ENCODE measurements at regions not wholly inside any gene's neighbourhood (a gene's known extent, or its start where the extent isn't known, plus 50 kb on each side); places are given as distances from the start of the nearest gene placed in this dataset.
"Not testable (repeated sequence)": the region's sequence is repeated elsewhere in the genome, so short reads cannot be mapped to it uniquely, and the experiment has no call there.

DNA sequence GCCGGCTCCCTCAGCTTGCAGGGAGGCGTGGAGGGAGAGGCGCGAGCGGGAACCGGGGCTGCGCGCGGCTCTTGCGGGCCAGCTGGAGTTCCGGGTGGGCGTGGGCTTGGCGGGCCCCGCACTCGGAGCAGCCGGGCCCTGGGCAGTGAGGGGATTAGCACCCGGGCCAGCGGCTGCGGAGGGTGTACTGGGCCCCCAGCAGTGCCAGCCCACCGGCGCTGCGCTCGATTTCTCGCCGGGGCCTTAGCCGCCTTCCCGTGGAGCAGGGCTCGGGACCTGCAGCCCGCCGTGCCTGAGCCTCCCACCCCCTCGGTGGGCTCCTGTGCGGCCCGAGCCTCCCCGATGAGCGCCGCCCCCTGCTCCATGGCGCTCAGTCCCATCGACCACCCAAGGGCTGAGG, 588.9 kb upstream of the SLC35B3 start:
- TF ChIP-seq, protein P1, sequence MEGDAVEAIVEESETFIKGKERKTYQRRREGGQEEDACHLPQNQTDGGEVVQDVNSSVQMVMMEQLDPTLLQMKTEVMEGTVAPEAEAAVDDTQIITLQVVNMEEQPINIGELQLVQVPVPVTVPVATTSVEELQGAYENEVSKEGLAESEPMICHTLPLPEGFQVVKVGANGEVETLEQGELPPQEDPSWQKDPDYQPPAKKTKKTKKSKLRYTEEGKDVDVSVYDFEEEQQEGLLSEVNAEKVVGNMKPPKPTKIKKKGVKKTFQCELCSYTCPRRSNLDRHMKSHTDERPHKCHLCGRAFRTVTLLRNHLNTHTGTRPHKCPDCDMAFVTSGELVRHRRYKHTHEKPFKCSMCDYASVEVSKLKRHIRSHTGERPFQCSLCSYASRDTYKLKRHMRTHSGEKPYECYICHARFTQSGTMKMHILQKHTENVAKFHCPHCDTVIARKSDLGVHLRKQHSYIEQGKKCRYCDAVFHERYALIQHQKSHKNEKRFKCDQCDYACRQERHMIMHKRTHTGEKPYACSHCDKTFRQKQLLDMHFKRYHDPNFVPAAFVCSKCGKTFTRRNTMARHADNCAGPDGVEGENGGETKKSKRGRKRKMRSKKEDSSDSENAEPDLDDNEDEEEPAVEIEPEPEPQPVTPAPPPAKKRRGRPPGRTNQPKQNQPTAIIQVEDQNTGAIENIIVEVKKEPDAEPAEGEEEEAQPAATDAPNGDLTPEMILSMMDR (conservative IDR thresholded peaks at IDR 0.05 in 1 of 2, IDR thresholded peaks at IDR 0.05 in 1 of 2; ENCODE audit: extremely low read depth in 1 of 2, insufficient read depth in 1 of 2, low read depth in 1 of 2, low read length in 2 of 2) = not testable (repeated sequence)
- TF ChIP-seq EZH2 (IDR thresholded peaks at IDR 0.05; ENCODE audit: borderline replicate concordance, low read length) = not testable (repeated sequence)

Measured in mammary epithelial cell (primary cell).